CD8-positive, alpha-beta memory T cell (primary cell): ENCODE measurements at regions not wholly inside any gene's neighbourhood (a gene's known extent, or its start where the extent isn't known, plus 50 kb on each side); places are given as distances from the start of the nearest gene placed in this dataset.

Experiments used
- CTCF ChIA-PET: fragments of 350-600 bp; sonication (Branson Sonifier 250); formaldehyde crosslinking; loops from one replicate; lab custom pipeline; 2021; ENCODE audit warnings: antibody characterized with exemption; lab: Charles Lee
- POLR2A ChIA-PET: fragments of 350-600 bp; sonication (Branson Sonifier 250); formaldehyde crosslinking; loops from one replicate; lab custom pipeline; 2021; ENCODE audit warnings: antibody characterized with exemption; lab: Charles Lee
- DNase-seq, 5 donors: peaks; one replicate each; pipeline versions ENCODE4 v3.0.0 to v3.0.0-alpha.2; 2020 to 2022; ENCODE audit warnings: mixed read lengths in 1 of 5
- H3K27ac ChIP-seq: one replicate; pipeline ENCODE4 v1.7.0; 2013; ENCODE audit warnings: low read depth, mild to moderate bottlenecking, low read length, moderate library complexity
- H3K27me3 ChIP-seq: 2 replicates; pipeline ENCODE4 v1.7.0; 2013; ENCODE audit warnings: low read length, mild to moderate bottlenecking; ENCODE audit not compliant: insufficient read depth, poor library complexity, severe bottlenecking
- H3K36me3 ChIP-seq: 2 replicates; pipeline ENCODE4 v1.7.0; 2013; ENCODE audit warnings: mild to moderate bottlenecking, low read length, moderate library complexity; ENCODE audit not compliant: insufficient read depth
- H3K4me1 ChIP-seq: 2 replicates; pipeline ENCODE4 v1.7.0; 2013; ENCODE audit warnings: mild to moderate bottlenecking, low read length, moderate library complexity; ENCODE audit not compliant: insufficient read depth
- H3K4me3 ChIP-seq: 2 replicates; pipeline ENCODE4 v1.7.0; 2013; ENCODE audit warnings: mild to moderate bottlenecking, low read length
- H3K9me3 ChIP-seq: 2 replicates; pipeline ENCODE4 v1.7.0; 2013; ENCODE audit warnings: mild to moderate bottlenecking, low read length
- H3K27ac Mint-ChIP-seq, 8 donors: one replicate each; pipeline ENCODE4 v1.8.0; 2020 to 2021; ENCODE audit warnings: mixed read lengths in 8 of 8, mild to moderate bottlenecking in 6 of 8, inconsistent platforms in 3 of 8, moderate library complexity in 3 of 8
- H3K27me3 Mint-ChIP-seq, 2 donors: one replicate each; pipeline ENCODE4 v1.8.0; 2020 to 2021; ENCODE audit warnings: mixed read lengths in 2 of 2, mild to moderate bottlenecking in 1 of 2, moderate library complexity in 1 of 2
- H3K36me3 Mint-ChIP-seq, 3 donors: one replicate each; pipeline ENCODE4 v1.8.0; 2020 to 2021; ENCODE audit warnings: mixed read lengths in 3 of 3, inconsistent platforms in 1 of 3, mild to moderate bottlenecking in 1 of 3
- H3K4me1 Mint-ChIP-seq, 3 donors: one replicate each; pipeline ENCODE4 v1.8.0; 2020 to 2021; ENCODE audit warnings: mixed read lengths in 3 of 3, inconsistent platforms in 1 of 3, mild to moderate bottlenecking in 1 of 3
- H3K4me3 Mint-ChIP-seq, 7 donors: one replicate each; pipeline ENCODE4 v1.8.0; 2020 to 2021; ENCODE audit warnings: mixed read lengths in 7 of 7, mild to moderate bottlenecking in 6 of 7, moderate library complexity in 4 of 7, inconsistent platforms in 2 of 7
- H3K9me3 Mint-ChIP-seq, 5 donors: one replicate each; pipeline ENCODE4 v1.8.0; 2020 to 2022; ENCODE audit warnings: mixed read lengths in 5 of 5, mild to moderate bottlenecking in 3 of 5, moderate library complexity in 2 of 5, inconsistent platforms in 1 of 5

DNA sequence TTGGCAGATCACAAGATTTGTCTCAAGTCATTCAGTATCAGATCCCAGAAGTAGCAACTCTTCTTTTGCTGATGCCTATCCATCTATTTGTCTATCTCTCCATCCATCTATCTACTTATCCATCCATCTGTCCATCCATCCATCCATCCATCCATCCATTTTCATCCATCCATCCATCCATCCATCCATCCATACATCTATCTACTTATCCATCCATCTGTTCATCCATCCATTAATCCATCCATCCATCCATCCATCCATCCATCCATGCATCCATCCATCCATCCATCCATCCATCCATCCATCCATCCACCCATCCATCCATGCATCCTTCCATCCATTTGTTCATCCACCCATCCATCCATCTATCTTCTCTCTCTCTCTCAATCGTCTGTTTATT lies 142.7 kb downstream of the PFKFB3 start:
- no peaks in the 10 kb centered on the region for H3K27me3 Mint-ChIP-seq
- no peaks in the 10 kb centered on the region for H3K36me3 ChIP-seq
- H3K4me1 ChIP-seq = peaks cover 36% of the 10 kb centered on the region
- DNase-seq = no peak
- no peaks in the 10 kb centered on the region for H3K9me3 ChIP-seq
- peak overlapping the region in 6 of 8 donors; percentile 27 to 44 (median 32) for H3K27ac Mint-ChIP-seq
- no peaks in the 10 kb centered on the region for H3K9me3 Mint-ChIP-seq
- no peaks in the 10 kb centered on the region for H3K36me3 Mint-ChIP-seq
- ChIA-PET POLR2A (no interaction called here), CTCF (interaction anchor here (4.4 kb wide), 1 partner anchor 144 kb away, joined by 28 read pairs; the partner anchor contains the start of gene PFKFB3)
- no peak overlapping the region for H3K4me3 ChIP-seq
- H3K27ac ChIP-seq = no peak overlapping the region
- H3K4me1 Mint-ChIP-seq = peaks cover 40 to 47% (median 45%) of the 10 kb centered on the region in 3 donors
- no peaks in the 10 kb centered on the region for H3K27me3 ChIP-seq
- peak overlapping the region in 1 of 7 donors; percentile 17 for H3K4me3 Mint-ChIP-seq

DNA sequence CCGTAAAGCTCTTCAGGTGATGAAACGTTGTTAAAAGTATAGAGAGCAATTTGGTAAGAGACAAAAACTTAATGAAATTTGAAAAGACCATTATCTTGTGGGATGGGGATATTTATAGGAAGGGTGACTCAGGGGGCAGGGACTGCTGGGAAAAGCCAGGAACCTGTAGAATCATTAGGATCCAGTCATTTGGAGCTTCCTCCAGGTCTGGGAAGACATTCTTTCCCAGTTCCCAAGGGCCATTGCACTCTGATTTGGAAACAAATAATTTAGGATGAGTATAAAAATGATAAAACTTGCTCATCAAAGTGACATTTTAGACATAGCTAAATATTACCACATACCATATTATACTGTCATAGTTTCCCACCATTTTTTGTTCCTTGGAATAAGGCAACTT lies 143.9 kb downstream of the PFKFB3 start:
- CTCF ChIA-PET = interaction anchor here (0.9 to 5.3 kb wide), 4 partner anchors 35 to 145 kb away, joined by 3 to 38 read pairs (median 20); partner anchors contain the start of gene PFKFB3
- peaks cover 44 to 48% (median 46%) of the 10 kb centered on the region in 3 donors for H3K4me1 Mint-ChIP-seq
- H3K36me3 Mint-ChIP-seq = no peaks in the 10 kb centered on the region

DNA sequence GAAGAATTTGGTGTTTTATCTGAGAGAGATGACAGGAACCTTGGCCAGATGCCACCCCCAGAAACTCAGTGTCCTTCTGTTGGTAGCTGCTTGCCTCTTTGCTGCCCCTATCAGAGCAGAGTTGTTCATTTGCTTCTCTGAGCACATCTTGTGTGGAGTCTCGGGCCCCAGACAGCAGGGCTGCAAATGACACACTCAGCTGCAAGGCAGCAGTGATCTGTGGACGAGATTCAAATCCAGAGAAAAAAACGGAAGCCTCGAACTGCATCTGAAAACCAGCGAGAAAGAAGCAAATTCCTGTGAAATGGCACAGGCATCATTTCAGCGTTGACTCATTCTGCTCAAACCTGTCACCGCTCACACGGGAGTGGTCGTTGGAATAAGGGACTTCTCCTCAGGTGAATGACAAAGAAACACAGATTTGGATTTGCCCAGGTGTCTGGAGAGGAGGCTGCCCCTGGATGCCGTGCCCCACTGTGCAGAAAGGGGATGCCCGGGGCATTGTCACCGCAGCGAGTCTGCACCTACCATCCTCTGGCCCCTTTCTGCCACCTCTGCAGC lies 144.7 kb downstream of the PFKFB3 start:
- Histone ChIP-seq H3K27me3 (no peaks in the 10 kb centered on the region), H3K9me3 (no peaks in the 10 kb centered on the region), H3K4me1 (peaks cover 36% of the 10 kb centered on the region), H3K4me3 (peak overlapping the region; percentile 32), H3K27ac (peak overlapping the region; percentile 49), H3K36me3 (no peaks in the 10 kb centered on the region)
- H3K27me3 Mint-ChIP-seq = no peaks in the 10 kb centered on the region
- no peaks in the 10 kb centered on the region for H3K36me3 Mint-ChIP-seq
- POLR2A ChIA-PET = interaction anchor here (0.7 to 2.6 kb wide), 9 partner anchors 35 to 185 kb away, joined by 3 to 22 read pairs (median 6); partner anchors contain the start of gene PFKFB3
- CTCF ChIA-PET = interaction anchor here (0.9 to 5.3 kb wide), 15 partner anchors 12 to 261 kb away, joined by 3 to 38 read pairs (median 4); partner anchors contain the start of gene PFKFB3
- peak in 3 of 5 donors; percentile 34 to 64 (median 61) for DNase-seq
- no peaks in the 10 kb centered on the region for H3K9me3 Mint-ChIP-seq
- peak overlapping the region; percentile 86 to 98 (median 94) for H3K27ac Mint-ChIP-seq
- peaks cover 44 to 48% (median 46%) of the 10 kb centered on the region in 3 donors for H3K4me1 Mint-ChIP-seq
- peak overlapping the region; percentile 63 to 80 (median 75) for H3K4me3 Mint-ChIP-seq

More for the DNA sequence above, 143.9 kb downstream of the PFKFB3 start:
- POLR2A ChIA-PET = interaction anchor here (0.7 to 2.5 kb wide), 3 partner anchors 50 to 144 kb away, joined by 3 to 22 read pairs (median 6); partner anchors contain the start of gene PFKFB3
- Mint-ChIP-seq H3K27ac (peak overlapping the region in 7 of 8 donors; percentile 59 to 98 (median 94)), H3K27me3 (no peaks in the 10 kb centered on the region), H3K9me3 (no peaks in the 10 kb centered on the region), H3K4me3 (peak overlapping the region in 3 of 7 donors; percentile 19 to 72 (median 48))
- H3K4me3 ChIP-seq = no peak overlapping the region
- no peak for DNase-seq
- H3K4me1 ChIP-seq = peaks cover 36% of the 10 kb centered on the region
- H3K27ac ChIP-seq = no peak overlapping the region
- no peaks in the 10 kb centered on the region for H3K27me3 ChIP-seq
- H3K9me3 ChIP-seq = no peaks in the 10 kb centered on the region
- no peaks in the 10 kb centered on the region for H3K36me3 ChIP-seq

DNA sequence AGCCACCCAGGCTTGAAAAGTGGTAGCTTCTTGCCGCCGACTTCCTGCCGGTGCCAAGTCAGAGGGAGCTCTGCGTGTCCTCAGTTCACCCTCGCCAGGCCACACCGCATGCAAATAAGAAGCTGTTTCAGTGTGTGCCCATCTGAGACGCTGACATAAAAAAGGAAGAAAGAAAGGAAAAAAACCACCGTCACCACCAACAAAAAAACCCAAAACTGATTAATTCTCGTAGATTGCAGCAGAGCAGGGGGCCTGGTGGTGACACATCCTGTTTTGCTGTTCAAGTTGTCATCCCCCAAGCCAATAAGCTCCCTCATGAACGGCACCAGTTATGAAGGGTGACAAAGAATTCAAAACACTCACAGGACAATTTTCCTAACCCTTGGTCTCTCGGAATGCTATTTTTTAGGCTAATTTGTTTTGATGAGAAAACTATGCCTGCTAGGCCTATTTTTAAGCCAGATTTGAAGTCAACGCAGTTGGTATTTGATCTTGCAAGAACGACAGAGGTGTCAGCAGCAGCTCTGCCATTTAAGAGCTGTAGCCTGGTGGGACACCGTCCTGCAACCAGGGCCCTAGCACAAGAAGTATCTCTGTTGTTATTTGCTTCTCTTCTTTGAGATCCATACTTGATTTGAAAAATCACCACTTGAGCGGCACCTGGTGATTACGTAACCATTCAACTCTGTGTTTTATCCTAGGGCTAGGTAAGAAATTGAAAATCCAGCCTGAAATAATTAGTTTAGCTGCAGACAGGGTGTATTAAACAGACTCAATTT lies 145.6 kb downstream of the PFKFB3 start:
- CTCF ChIA-PET = interaction anchor here (0.8 to 5.3 kb wide), 17 partner anchors 11 to 262 kb away, joined by 3 to 38 read pairs (median 4); partner anchors contain the start of gene PFKFB3
- Mint-ChIP-seq H3K9me3 (no peaks in the 10 kb centered on the region), H3K27me3 (no peaks in the 10 kb centered on the region), H3K36me3 (no peaks in the 10 kb centered on the region), H3K4me3 (peak overlapping the region; percentile 63 to 80 (median 75)), H3K27ac (peak overlapping the region; percentile 86 to 98 (median 94)), H3K4me1 (peaks cover 44 to 48% (median 46%) of the 10 kb centered on the region in 3 donors)
- H3K27me3 ChIP-seq = no peaks in the 10 kb centered on the region
- H3K4me3 ChIP-seq = no peak overlapping the region
- peak; percentile 62 to 94 (median 88) for DNase-seq
- POLR2A ChIA-PET = interaction anchor here (0.6 to 2.6 kb wide), 15 partner anchors 34 to 186 kb away, joined by 3 to 22 read pairs (median 5); partner anchors contain the start of gene PFKFB3
- peak overlapping the region; percentile 49 for H3K27ac ChIP-seq
- H3K4me1 ChIP-seq = peaks cover 36% of the 10 kb centered on the region
- no peaks in the 10 kb centered on the region for H3K9me3 ChIP-seq
- no peaks in the 10 kb centered on the region for H3K36me3 ChIP-seq

DNA sequence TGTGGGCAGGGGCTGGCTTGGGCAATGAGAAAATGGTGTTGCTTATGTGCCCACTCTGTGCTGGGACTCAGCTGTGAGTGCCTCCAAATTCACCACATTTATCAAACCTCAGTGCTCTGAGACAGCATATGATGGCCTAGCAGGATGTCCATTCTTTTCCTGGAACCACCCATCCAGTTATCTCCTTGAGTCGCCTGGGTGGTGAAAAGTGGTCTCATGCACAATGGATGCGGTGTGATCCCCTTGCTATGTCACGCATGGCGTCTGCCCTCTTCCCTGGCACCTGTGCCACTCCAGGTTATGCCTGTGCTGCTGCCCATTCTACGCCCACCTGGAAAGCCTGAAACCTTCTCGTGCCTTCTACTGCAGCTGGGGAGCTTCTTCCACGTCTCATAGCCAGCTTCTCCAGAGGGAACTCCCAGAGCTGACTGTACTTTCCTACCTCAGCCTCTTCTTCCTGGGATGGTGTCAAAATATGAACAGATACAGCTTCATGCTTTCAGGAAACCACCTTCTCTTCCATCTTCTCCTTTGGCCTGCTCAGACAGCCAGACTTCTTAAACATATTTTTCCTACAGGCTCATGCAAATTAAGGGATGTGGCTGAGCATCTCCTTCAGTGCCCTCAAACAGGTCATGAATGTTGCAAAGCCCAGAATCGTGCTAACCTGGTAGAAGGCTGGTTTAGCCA lies 147.3 kb downstream of the PFKFB3 start:
- H3K27ac Mint-ChIP-seq = peak overlapping the region in 7 of 8 donors; percentile 5 to 91 (median 75)
- Histone ChIP-seq H3K4me3 (no peak overlapping the region), H3K4me1 (peaks cover 36% of the 10 kb centered on the region), H3K27me3 (no peaks in the 10 kb centered on the region), H3K36me3 (no peaks in the 10 kb centered on the region), H3K27ac (no peak overlapping the region), H3K9me3 (no peaks in the 10 kb centered on the region)
- no peaks in the 10 kb centered on the region for H3K27me3 Mint-ChIP-seq
- no peak for DNase-seq
- H3K4me3 Mint-ChIP-seq = no peak overlapping the region
- H3K36me3 Mint-ChIP-seq = no peaks in the 10 kb centered on the region
- peaks cover 0 to 4% (median 0%) of the 10 kb centered on the region in 5 donors for H3K9me3 Mint-ChIP-seq
- POLR2A ChIA-PET = interaction anchor here (0.6 to 2.6 kb wide), 2 partner anchors 32 to 158 kb away, joined by 3 to 12 read pairs; no protein-coding TSS in a partner anchor
- CTCF ChIA-PET = interaction anchor here (5.3 kb wide), 1 partner anchor 52 kb away, joined by 38 read pairs; no protein-coding TSS in a partner anchor
- peaks cover 44 to 48% (median 44%) of the 10 kb centered on the region in 3 donors for H3K4me1 Mint-ChIP-seq

DNA sequence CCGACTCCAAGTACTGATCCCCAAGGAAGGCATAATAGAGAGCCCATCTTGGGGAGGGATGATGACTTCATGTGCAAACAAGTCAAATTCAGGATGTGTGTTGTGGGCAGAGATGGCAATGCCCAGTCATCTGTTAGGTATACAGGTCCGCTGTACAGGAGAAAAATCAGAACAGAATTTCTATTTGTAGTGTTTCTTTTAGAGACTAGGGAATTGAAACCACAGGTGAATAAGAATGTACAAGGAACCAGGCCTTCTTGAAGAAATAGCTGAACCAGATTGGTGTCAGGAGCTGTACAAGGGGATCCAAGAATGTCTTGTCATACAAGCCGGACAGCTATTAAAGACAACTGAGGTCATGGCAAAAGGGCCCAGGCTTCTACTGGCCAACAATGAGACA lies 147.9 kb downstream of the PFKFB3 start:
- peaks cover 2 to 8% (median 6%) of the 10 kb centered on the region in 5 donors for H3K9me3 Mint-ChIP-seq
- H3K4me3 ChIP-seq = no peak overlapping the region
- H3K4me1 ChIP-seq = peaks cover 33% of the 10 kb centered on the region
- H3K27me3 ChIP-seq = no peaks in the 10 kb centered on the region
- H3K4me3 Mint-ChIP-seq = no peak overlapping the region
- peak overlapping the region in 5 of 8 donors; percentile 17 to 90 (median 75) for H3K27ac Mint-ChIP-seq
- no peaks in the 10 kb centered on the region for H3K9me3 ChIP-seq
- H3K27me3 Mint-ChIP-seq = no peaks in the 10 kb centered on the region
- H3K4me1 Mint-ChIP-seq = peaks cover 41 to 44% (median 43%) of the 10 kb centered on the region in 3 donors
- no peaks in the 10 kb centered on the region for H3K36me3 ChIP-seq
- no peak for DNase-seq
- peaks cover 0 to 3% (median 1%) of the 10 kb centered on the region in 3 donors for H3K36me3 Mint-ChIP-seq
- POLR2A ChIA-PET = no interaction called here
- CTCF ChIA-PET = interaction anchor here (5.3 kb wide), 1 partner anchor 51 kb away, joined by 38 read pairs; no protein-coding TSS in a partner anchor
- H3K27ac ChIP-seq = no peak overlapping the region

DNA sequence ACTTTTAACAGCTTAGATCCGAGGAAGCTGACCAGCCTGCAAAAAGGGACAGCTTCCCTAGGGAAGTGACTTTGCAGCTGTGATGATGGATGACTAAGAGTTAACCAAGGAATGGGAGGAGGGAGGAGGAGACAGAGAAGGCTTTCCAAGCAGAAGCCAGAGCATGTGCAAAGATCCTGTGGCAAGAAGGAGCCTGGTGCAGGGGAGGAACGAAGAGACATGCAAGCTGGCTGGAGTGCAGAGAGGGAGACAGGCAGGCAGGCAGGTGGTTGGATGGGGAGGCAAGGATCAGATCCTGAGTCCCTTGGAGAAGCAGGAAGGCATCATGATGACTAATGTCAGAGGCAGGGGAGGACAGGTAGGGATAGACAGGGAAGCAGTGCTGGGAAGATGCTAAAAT lies 148.8 kb downstream of the PFKFB3 start:
- Mint-ChIP-seq H3K4me3 (no peak overlapping the region), H3K36me3 (peaks cover 0 to 11% (median 1%) of the 10 kb centered on the region in 3 donors), H3K27ac (peak overlapping the region in 2 of 8 donors; percentile 44 to 62), H3K4me1 (peaks cover 34 to 41% (median 36%) of the 10 kb centered on the region in 3 donors), H3K9me3 (peaks cover 10 to 16% (median 14%) of the 10 kb centered on the region in 5 donors), H3K27me3 (no peaks in the 10 kb centered on the region)
- no peak for DNase-seq
- H3K4me3 ChIP-seq = no peak overlapping the region
- ChIA-PET POLR2A (no interaction called here), CTCF (no interaction called here)
- no peaks in the 10 kb centered on the region for H3K27me3 ChIP-seq
- no peak overlapping the region for H3K27ac ChIP-seq
- no peaks in the 10 kb centered on the region for H3K36me3 ChIP-seq
- peaks cover 25% of the 10 kb centered on the region for H3K4me1 ChIP-seq
- no peaks in the 10 kb centered on the region for H3K9me3 ChIP-seq
